ENCODE measurements at regions not wholly inside any gene's neighbourhood (a gene's known extent, or its start where the extent isn't known, plus 50 kb on each side); places are given as distances from the start of the nearest gene placed in this dataset.

GRCh38 chr2:88885679-88886416 lies 194.4 kb downstream of the RPIA start:
- TF ChIP-seq CTCF (IDR thresholded peaks at IDR 0.05): no peak

GRCh38 chr2:88892207-88892606 lies 200.7 kb downstream of the RPIA start:
- no peak for TF ChIP-seq CTCF (IDR thresholded peaks at IDR 0.05)

- no peak for TF ChIP-seq CTCF (IDR thresholded peaks at IDR 0.05)
These were observed 201.3 kb downstream of the RPIA start for GRCh38 chr2:88892788-88893187.

GRCh38 chr2:88896971-88897370 lies 205.5 kb downstream of the RPIA start:
- no peak for TF ChIP-seq CTCF (IDR thresholded peaks at IDR 0.05)

GRCh38 chr2:88897715-88898114 lies 206.2 kb downstream of the RPIA start:
- no peak for TF ChIP-seq CTCF (IDR thresholded peaks at IDR 0.05)

- TF ChIP-seq CTCF (IDR thresholded peaks at IDR 0.05): peak; percentile 64
These were observed 212.4 kb downstream of the RPIA start for GRCh38 chr2:88903749-88904353.

GRCh38 chr2:88913280-88913679 lies 221.8 kb downstream of the RPIA start:
- no peak for TF ChIP-seq CTCF (IDR thresholded peaks at IDR 0.05)

Measured in LNCAP (cell line).